ENCODE measurements at regions not wholly inside any gene's neighbourhood (a gene's known extent, or its start where the extent isn't known, plus 50 kb on each side); places are given as distances from the start of the nearest gene placed in this dataset.

DNA sequence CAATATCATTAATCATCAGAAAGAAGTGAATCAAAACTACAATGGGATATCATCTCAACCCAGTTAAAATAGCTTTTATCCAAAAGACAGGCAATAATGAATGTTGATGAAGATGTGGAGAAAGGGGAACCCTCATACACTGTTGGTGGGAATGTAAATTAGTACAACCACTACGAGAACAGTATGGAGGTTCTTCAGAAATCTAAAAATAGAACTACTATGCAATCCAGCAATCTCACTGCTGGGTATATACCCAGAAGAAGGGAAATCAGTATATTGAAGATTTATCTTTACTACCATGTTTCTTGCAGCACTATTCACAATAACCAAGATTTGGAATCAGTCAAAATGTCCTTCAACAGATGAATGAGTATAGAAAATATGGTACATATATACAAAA is 189.8 kb downstream of the HHIPL2 start:
- no peak for DNase-seq

DNA sequence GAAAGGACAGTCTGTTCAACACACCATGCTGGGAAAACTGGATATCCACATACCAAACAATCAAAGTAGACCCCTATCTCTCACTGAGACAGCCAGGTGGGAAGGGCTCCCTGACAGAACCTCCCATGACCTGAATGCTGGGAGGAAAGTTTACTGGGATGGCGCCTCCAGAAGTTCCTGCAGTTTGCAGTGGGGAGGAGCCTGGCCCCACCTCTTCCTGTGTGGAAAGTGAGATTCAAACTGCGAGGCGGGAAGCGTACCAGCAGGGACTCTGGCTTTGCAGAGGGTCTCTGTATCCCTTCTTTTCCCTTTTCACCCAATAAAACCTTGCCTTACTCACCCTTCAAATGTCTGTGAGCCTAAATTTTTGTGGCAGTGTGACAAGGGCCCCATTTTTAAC is 190.7 kb downstream of the HHIPL2 start:
- no peak for DNase-seq

DNA sequence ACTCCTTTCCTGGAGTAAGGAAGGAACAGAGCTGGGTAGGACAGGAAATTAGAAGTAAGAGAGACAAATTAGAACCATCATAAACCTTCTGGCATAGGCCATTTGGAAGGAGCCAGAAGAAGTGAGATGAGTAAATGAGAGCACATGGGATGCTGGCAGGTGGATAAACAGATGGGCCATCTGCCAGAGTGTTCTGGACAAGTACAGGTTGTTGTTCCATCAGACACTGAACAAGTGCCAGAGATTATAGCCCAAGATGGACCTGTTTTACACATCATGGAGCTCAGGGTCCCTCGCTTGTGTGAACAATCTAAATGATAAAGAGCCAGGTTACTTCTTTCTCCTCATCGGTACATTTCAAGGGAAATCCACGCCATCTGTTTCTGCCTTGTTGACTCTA is 200.3 kb downstream of the HHIPL2 start:
- DNase-seq, result no peak

DNA sequence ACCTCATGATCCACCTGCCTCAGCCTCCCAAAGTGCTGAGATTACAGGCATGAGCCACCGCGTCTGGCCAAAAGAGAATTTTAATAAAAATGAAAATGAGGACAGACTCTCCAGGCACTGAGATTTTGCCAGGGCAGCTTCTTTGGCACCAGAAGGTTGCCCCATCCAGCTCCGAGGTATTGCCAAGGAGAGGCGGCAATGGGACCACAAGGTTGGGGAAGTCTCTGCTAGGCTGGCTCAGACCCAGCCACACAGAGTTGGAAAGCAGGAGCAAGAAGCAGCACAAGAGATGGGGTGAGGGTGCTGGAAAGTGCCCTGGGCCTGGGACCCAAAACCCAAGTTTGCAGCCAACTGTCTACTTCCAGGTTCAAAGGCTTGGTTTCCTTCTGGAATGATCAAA is 200.9 kb downstream of the HHIPL2 start:
- no peak for DNase-seq

DNA sequence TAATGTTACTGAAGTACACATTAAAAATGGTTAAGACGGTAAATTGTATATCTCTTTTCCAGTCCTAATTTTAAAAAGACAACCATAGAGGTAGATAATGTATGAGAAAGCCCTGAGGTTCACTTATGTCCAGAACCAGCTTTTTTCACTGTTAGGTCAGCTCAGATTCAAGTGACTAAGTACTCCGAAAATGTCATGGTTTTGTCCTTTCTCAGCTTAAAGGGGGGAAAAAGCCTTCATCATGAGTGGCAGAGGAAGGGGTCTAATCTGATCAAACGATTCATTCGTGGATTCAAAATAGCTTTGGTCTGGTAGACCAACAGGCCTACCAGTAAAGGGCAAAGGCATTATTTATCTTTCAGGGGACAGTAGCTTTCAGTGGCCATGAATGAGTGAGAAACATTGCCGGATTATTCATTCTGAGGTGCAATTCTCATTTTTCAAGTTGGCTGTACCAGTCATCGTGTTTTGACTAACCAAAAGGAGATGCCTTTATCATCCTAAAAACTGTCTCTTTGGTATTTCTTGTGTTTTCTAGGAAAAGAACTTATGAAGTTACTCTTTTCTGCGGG is 208.4 kb downstream of the HHIPL2 start:
- no peak for DNase-seq

DNA sequence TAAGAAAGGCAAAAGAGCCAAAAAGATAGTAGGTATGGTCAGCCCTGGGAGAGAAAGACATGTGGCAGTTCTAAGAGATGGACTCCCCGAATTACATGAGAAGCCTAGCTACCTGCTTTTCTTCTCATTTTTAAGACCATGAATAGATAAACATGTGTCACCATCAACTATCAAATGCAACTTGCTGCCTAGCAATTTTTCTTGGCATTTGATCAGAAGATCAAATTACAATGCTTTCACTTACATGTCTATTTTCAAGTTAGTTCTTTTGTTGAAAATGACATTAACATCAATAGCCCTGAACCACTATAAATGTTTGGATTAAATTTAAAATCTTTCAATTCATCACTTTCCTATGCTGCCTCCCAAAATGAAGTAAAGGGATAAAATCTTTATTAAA is 212.3 kb downstream of the HHIPL2 start:
- DNase-seq, result peak; percentile 9

DNA sequence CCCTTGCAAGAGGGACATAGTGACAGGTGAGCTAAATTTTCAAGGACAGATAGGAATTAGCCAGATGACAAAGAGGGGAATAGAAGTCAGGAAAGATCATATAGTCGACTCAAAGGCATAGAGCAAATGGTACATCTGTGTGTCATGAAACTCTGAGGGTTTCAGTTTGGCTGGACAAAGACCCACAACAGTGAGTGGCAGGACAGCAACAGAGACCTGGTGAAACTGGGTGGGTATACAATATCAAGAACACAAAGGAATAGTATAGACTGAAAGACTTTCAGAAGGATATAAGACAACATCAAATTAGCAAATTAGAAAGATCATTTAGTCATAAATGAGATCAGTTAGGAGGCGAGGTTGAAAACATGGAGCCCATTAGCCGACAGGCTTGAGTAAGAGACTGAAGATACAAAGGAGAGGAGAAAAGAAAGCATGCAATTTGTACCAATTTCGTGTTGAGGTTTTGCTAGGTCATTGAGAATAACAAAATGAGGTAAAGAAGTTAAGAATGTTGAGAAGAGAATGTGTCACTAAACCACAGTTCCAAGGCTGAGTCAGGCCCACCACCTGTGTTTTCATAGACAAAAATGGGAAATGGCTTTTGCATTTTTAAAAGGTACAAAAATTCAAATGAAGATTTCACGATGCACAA is 213.8 kb downstream of the HHIPL2 start:
- peak; percentile 89 for DNase-seq

DNA sequence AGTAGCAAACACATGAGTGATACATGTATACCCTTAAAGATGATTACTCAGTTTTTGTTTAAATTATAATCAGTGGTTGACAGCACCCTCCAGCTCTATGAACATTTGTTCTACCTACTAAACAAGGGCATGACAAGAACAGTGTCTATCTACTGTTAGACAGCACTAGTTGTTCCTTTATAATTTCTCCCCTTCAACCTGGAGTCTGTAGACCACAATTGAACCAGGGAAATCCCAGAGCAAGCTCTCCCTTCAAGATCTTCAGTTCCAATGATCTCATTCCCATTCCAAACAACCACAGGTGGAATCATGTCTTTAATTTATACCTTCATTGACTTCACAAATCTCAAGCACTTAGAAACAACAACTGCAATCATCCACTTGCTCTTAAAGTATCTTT is 216.1 kb downstream of the HHIPL2 start:
- no peak for DNase-seq

DNA sequence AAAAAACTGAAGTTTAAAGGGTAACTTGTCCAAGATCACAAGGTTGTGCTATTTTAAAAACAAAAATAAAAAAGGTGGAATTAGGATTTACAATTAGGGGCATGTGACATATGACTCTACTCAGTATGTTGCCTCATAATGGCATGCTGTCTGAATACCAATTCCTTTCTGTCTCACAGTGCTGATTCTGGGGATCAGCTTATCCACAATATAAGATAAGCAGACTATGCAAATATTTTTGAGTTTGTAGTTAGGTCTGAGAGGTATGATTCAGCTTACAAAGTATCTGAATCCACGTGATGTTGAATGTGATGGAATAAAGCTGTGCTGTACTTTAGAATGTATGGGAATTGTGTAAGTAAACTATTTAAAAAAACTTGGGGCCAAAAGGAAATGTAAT is 216.6 kb downstream of the HHIPL2 start:
- DNase-seq, result peak; percentile 79

DNA sequence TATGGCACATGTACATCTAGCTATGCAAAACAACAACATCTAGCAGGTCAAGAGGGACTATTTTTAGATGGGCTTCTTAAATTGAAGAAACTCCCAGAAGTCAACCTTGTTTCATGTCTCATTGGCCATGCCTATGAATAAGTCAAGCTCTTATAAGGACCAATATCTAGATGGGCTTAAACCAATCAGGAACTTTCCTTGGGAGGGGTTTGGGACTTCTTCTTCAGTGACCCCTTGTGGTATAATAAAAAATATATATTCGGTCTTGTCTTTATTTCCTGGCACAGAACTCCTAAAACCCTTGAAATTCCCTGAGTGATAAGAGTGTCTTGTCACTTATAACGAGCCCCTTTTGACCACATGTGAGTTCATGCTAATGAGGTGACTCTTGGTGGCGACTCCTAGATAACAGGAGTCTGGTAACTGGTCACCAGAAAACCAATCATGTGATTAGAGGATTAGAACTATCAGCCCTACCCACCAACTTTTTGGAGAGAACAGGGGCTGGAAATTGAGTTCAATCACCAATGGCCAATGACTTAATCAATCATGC is 218.3 kb downstream of the HHIPL2 start:
- DNase-seq, result no peak

DNA sequence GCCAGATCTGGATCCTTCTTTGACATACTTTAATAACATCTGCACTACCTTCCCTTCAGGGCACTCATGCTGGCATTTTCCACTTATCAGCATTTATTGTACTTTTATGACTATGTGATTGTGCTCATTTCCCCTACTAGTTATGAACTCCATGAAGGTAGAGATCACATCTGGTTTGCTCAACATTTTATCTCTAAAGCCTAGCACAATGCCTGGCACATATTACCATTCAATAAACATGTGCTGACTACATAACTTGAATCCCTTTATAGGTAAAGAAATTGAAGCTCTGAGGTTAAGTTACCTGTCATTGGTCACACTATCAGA is 221.2 kb downstream of the HHIPL2 start:
- DNase-seq, result no peak

DNA sequence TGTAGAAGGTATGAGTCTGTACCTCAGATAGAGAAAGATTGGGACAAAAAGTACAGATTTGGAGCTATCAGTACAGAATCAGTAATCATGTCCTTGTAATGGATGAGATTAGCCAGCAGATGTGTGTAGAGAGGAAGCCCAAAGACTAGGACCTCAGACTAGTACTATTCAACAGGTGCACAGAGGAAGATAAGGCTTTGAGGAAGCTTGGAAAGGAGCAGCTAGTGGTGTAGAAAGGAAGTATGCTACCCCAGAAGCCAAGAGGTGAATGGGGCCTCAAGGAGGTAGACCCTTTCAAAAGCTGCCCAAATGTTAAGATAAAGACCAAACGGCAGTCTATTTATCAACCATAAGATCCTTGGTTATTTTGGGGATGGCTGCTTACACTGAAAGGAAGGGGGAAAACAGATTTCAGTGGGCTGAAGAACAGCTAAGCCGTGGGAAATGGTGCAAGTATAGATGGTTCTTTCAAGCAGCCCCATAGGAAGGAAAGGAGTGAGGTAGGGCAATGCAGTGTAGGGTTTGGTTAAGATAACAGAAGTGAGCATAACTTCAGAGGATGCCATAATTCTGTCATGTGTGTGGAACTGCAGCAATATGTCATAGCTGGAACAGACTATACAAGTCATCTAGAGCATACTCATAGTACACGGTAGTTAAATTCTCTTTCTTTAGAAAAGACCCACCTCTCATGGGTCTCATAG is 221.7 kb downstream of the HHIPL2 start:
- DNase-seq, result no peak

DNA sequence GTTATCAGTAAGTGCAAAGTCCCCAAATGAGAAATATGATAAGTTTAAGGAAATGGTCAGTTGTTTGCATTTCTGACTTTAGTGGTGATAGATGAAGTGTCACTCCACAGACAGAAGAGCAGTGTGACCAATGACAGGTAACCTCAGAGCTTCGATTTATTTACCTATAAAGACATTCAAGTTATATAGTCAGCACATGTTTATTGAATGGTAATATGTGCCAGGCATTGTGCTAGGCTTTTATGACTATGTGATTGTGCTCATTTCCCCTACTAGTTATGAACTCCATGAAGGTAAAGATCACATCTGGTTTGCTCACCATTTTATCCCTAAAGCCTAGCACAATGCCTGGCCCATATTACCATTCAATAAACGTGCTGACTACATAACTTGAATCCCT is 222.4 kb downstream of the HHIPL2 start:
- DNase-seq, result no peak

DNA sequence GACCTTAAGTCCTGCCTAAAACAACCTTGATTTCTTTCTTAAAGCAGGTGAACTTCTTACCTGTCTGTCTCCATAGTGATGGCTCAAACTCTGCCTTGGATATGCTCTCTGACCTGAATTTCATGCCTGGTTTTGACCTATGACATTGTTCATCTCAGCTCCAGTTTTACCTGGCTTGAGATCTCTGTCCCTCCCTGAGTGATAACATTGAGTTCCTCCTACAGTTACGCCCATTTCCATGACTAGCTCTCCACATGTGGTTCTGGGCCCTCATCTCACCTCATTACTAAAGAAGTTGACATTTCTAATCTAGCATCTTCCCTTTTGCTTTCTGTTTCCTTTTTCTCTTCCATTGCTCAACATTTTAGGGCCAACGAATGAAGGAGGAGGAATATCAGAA is 233.1 kb downstream of the HHIPL2 start:
- DNase-seq, result no peak

DNA sequence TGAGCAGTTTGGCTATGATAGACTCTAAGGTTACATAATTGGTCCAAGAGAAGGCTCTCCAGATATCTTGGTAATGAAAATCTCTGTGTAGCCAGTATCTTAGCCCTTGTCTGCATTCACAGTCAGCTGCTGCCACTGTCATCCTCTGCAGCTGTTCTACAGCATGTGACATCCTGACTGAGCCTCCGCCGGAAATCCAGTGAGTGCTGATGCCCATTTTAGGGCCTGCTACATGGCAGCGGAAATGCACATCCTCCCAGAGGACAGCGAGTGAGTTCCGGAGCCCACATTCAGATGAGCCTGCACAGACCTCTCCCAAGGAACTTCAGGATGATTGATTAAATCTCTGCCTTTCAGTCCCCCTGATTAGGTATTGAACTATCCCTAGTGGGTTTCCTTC is 237.1 kb downstream of the HHIPL2 start:
- no peak for DNase-seq

DNA sequence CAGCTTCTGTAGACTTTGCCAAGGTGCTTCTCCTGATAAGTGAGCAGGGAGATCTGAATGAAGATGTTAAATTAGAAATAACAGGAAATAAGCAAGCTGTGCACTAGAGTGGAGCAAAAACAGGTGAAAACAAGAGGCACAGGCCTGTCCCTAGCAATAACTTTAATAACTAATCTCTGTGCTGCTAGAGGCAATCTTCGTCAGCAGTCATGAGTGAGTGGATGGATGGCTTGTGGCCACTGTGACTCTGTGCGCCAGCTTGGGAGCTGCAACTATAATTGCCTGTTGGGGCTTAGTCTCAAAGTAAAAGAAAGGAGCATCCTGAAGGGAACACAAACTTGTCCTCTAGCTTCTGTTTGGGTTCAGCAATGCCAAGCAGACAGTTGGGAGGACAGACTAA is 240.3 kb downstream of the HHIPL2 start:
- no peak for DNase-seq

DNA sequence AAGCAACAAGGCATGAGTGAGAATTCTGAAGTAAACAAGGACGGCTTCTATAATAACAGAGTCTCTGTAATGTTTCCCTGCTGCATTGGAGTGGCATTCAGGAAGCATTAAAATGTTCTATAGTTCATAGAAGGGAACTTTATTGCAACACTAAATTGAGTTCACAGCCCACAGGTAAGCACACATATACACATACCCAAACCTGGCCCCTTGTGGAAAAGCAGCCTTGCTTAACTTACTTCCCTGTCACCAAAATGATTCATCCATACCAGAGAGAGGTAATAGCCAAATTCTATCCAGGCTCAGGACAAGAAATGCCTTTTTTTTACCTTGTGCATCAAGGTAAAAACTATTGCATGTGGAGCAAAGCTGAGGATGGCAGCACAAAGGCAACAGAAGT is 241.4 kb downstream of the HHIPL2 start:
- DNase-seq, result no peak

DNA sequence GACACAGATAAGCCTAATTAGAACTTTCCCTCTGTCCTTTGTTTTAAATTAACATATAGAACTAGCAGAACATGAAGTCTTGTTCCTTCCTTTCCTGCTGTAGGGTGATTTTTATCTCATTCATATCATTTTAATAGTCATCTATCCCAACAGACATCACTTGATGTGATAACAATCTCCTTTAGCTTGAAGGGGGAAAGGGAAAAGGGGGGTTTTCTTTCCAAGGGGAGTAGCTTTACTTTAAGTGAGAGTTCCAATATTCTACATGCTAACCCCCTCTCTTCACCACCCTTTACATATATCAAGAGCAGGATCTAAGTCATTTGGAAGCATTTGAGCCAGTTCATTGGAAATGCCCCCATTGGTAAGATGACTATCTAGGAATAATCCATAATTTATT is 241.9 kb downstream of the HHIPL2 start:
- DNase-seq, result no peak

DNA sequence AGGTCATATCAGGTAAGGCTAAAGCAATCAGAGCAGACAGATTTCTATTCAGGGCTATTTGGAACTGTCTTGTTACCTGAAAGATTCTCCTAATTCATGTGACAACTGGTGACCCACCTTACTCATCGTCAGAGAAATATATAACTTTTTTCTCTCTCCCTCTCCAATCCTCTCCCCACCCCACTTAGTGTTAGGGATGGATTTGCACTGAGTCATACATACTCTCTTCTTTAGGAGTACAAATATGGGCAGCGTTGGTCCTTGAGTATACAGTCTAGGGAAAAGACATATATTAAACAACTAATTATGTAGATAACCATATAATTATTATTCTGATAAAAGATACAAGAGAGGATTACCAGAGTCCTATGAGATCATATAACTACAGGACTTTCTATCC is 246.3 kb downstream of the HHIPL2 start:
- DNase-seq, result peak; percentile 36

DNA sequence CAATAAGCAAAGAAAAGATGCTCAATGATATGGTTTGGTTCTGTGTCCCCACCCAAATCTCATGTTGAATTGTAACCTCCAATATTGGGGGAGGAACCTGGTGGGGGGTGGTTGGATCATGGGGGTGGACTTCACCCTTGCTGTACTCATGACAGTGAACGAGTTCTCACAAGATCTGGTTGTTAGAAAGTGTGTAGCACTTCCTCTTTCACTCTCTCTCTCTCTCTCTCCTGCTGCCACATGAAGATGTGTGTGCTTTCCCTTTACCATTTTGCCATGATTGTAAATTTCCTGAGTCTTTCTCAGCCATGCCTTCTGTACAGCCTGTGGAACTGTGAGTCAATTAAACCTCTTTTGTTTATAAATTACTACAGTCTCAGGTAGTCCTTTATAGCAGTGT is 248.4 kb downstream of the HHIPL2 start:
- DNase-seq, result no peak

DNA sequence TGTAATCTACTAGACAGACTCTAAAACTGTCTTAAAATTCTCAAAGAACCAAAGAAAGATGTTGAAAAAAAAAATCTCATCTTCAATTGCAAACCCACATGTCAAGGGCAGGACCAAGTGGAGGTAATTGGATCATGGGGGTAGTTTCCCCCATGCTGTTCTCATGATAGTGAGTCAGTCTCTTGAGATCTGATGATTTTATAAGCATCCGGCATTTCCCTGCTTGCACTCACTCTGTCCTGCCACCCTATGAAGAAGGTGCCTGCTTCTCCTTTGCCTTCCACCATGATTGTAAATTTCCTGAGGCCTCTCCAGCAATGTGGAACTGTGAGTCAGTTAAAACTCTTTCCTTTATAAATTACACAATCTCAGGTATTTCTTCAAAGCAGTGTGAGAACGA is 257.0 kb downstream of the HHIPL2 start:
- DNase-seq, result no peak

DNA sequence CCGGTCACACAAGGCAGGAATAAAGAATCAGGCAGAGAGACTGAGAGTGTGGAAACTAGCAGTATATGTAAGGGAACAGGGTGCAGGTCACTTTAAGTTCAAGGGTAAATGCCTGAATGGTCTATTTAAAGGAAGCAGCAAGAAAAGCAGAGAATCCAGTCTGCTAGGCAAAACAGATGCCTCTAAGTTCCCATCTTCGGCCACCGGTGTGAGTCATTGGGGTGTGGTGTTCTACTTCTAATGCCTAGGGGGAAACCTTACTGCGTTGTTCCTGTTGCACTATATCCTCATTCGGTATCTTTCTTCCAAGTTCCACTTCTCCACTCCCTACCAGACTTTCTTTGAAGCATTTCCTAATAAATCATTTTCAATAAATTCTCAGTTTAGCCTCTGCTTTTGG is 259.9 kb downstream of the HHIPL2 start:
- peak; percentile 51 for DNase-seq

DNA sequence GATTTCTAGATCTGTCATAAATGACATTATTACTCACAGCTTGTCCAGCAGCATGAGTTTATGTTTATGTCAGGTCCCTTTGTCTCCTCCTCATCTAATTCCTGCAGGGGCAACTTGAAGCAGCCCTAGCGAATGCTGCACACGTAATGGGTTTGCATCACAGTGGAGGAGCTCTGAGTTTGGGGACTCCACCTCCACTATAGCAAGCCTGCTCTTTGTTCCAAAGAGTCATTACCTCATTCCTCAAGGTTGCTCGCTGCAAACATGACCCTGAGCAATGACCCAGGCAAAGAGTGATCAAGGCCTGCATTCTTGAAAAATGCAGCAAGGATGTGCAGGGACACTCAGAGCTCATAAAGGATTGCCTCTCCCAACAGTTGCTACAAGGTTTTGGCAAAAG is 261.9 kb downstream of the HHIPL2 start:
- DNase-seq, result no peak

DNA sequence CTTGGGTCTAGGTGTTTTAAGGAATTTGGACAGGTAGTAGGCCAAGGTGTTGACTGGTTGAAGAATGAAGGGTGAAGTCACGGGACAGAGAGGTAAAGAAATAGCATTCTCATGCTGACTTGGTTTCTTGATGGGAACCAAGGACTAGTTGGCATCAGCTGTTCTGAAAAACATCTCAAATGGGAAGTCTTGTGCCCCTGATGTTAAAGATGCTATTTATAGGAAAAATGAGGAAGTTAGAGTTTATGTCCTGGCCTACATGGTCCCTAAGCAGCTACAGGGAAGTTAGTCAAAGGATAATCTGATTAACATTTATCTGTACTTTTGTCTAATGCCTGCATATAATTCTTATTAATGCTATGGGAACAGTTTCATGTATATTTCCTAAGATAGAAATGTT is 262.4 kb downstream of the HHIPL2 start:
- no peak for DNase-seq

DNA sequence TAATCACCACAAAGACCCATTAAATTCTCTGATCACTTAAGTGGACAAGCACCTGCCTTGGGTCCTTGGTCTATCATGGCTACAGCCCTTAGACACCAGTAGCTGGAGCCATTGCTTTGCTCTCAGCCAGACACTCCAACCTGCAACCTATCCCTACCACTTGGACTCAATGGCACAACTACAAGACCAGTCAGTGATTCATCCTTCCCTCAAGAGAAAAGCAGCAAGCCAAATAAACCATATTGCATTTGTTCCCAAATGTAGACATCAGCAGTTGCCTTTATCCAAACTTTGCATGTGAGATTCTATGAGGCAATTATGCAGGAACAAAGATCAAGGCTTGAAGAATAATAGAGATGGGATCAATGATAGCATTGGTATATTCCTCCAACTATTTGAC is 263.4 kb downstream of the HHIPL2 start:
- DNase-seq, result no peak
